Upper lobe of right lung (tissue), 1 donor: ENCODE measurements at regions not wholly inside any gene's neighbourhood (a gene's known extent, or its start where the extent isn't known, plus 50 kb on each side); places are given as distances from the start of the nearest gene placed in this dataset.

Source experiments
- ATAC-seq: fragments of 200-7000 bp; cut with Tn5 transposase; one replicate; pipeline ENCODE4 v1.9.1; 2020; ENCODE audit warnings: mild to moderate bottlenecking, moderate library complexity
- DNase-seq: peaks from one replicate; pipeline ENCODE4 v3.0.0-alpha.2; 2020
- H3K27ac ChIP-seq: fragments of 200-600 bp; one replicate; pipeline ENCODE4 v1.8.0; 2022
- H3K27me3 ChIP-seq: fragments of 200-600 bp; one replicate; pipeline ENCODE4 v1.8.0; 2022; ENCODE audit warnings: mild to moderate bottlenecking
- H3K36me3 ChIP-seq: fragments of 200-600 bp; one replicate; pipeline ENCODE4 v1.8.0; 2022
- H3K4me1 ChIP-seq: fragments of 200-600 bp; one replicate; pipeline ENCODE4 v1.8.0; 2022
- H3K4me3 ChIP-seq: fragments of 200-600 bp; one replicate; pipeline ENCODE4 v1.8.0; 2022; ENCODE audit warnings: mild to moderate bottlenecking
- H3K9me3 ChIP-seq: fragments of 200-600 bp; one replicate; pipeline ENCODE4 v1.8.0; 2022
- CTCF ChIP-seq: fragments of 200-600 bp; IDR thresholded peaks from one replicate; pipeline ENCODE4 v1.8.0; 2022; ENCODE audit warnings: antibody characterized with exemption
- intact Hi-C: fragments of 100-400 bp; cut with DNase I; formaldehyde crosslinking; loops from one replicate; pipeline ENCODE4 v1.11.0; 2022
- donor health status: DM: no; HTN: yes; CAD: no; lungs with severe emphysema.

- Histone ChIP-seq H3K4me1 (no peaks in the 10 kb centered on the region), H3K4me3 (no peak overlapping the region), H3K27me3 (no peaks in the 10 kb centered on the region), H3K27ac (no peak overlapping the region), H3K9me3 (no peaks in the 10 kb centered on the region), H3K36me3 (no peaks in the 10 kb centered on the region)
- intact Hi-C loops, result no loop called here
- DNase-seq, result no peak
- TF ChIP-seq CTCF, result no peak
- ATAC-seq, result no peak
Observed at GRCh38 chr2:52520644-52521043, 1247.0 kb upstream of the CHAC2 start.

- TF ChIP-seq CTCF, result no peak
- no peaks in the 10 kb centered on the region for H3K9me3 ChIP-seq
- no peaks in the 10 kb centered on the region for H3K36me3 ChIP-seq
- H3K4me1 ChIP-seq, result no peaks in the 10 kb centered on the region
- H3K4me3 ChIP-seq, result no peak overlapping the region
- no peak for DNase-seq
- no peak overlapping the region for H3K27ac ChIP-seq
- H3K27me3 ChIP-seq, result no peaks in the 10 kb centered on the region
- intact Hi-C loops, result no loop called here
- ATAC-seq, result no peak
Observed at GRCh38 chr2:52518678-52519077, 1248.9 kb upstream of the CHAC2 start.

GRCh38 chr2:52512760-52513159 lies 1254.8 kb upstream of the CHAC2 start:
- Histone ChIP-seq H3K36me3 (no peaks in the 10 kb centered on the region), H3K4me1 (no peaks in the 10 kb centered on the region), H3K27me3 (no peaks in the 10 kb centered on the region), H3K9me3 (no peaks in the 10 kb centered on the region), H3K27ac (no peak overlapping the region), H3K4me3 (no peak overlapping the region)
- ATAC-seq, result no peak
- intact Hi-C loops, result no loop called here
- no peak for TF ChIP-seq CTCF
- no peak for DNase-seq

- DNase-seq, result no peak
- TF ChIP-seq CTCF, result no peak
- Histone ChIP-seq H3K9me3 (no peaks in the 10 kb centered on the region), H3K36me3 (no peaks in the 10 kb centered on the region), H3K4me1 (no peaks in the 10 kb centered on the region), H3K4me3 (no peak overlapping the region), H3K27me3 (no peaks in the 10 kb centered on the region), H3K27ac (no peak overlapping the region)
- no peak for ATAC-seq
- intact Hi-C loops, result no loop called here
Observed at GRCh38 chr2:52510432-52510831, 1257.2 kb upstream of the CHAC2 start.

GRCh38 chr2:52502476-52502860 lies 1265.1 kb upstream of the CHAC2 start:
- no peaks in the 10 kb centered on the region for H3K4me1 ChIP-seq
- H3K9me3 ChIP-seq, result no peaks in the 10 kb centered on the region

More at GRCh38 chr2:52502476-52502860, 1265.1 kb upstream of the CHAC2 start:
- H3K27me3 ChIP-seq, result no peaks in the 10 kb centered on the region
- no peaks in the 10 kb centered on the region for H3K36me3 ChIP-seq
- DNase-seq (no peak), ATAC-seq (no peak)
- H3K27ac ChIP-seq, result no peak overlapping the region
- TF ChIP-seq CTCF, result no peak
- intact Hi-C loops, result no loop called here
- H3K4me3 ChIP-seq, result no peak overlapping the region
